ENCODE measurements at regions not wholly inside any gene's neighbourhood (a gene's known extent, or its start where the extent isn't known, plus 50 kb on each side); places are given as distances from the start of the nearest gene placed in this dataset.

DNA sequence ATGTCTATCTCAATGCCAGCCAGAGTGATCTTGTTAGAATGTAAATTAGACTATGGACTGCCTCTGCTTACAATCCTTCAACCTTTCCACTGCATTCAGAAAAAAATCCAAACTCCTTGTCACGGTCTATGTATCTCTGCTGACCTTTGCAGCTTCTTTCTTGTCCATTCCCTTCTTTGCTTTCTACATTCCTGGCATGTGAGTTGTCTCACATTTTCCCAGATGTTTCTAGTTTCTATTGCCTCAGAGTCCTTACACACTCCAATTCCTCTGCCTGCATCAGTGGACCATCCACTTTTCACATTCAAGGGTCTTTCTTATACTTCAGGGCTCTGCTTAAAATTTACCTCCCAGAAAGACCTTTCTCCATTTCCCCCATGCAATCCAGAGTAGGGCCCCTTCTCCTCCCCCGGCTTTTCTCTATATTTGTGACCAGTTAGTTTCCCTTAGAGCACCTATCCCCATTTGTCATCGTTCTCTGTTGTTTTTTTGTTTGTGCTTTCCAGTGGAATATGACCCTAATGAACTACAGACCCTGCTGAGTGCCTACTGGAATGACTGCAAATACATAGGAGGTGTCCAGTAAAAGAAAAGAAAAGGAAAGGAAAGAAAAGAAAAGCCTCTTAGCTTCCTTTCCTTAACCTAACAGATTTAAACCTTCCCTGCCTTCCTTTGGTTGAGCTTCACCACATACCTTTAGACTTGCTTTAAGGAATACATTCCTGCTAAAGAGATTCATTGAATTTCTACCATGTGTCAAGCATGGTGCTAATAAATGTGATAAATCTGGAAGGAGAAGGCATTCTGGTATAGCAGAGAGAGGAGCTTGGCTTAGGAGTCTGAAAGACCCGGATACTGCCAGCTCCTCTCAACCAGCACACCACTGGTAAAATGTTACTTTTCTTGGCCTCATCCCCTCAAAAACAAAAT is 102.0 kb downstream of the DIRAS3 start:
- no peak for DNase-seq (ENCODE audit: low spot score)

DNA sequence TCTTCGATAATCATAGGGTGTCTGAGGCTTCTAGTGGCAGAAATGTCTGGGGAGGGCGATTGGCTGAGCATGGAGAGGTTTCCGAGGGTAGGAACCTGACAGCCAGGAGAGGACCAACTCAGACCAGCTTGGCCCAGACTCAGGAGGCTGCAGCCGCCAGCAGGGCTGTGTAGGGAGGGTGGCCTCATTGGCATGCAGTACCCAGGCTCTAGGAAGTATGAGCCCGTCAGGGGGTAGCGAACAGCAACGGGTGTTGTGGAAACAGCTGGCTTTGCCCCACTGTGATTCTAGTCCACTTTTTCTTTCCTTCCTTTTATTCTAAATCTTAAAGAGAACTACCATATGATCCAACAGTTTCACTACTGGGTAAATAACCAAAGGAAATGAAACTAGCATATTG is 103.3 kb downstream of the DIRAS3 start:
- DNase-seq (ENCODE audit: low spot score): no peak

DNA sequence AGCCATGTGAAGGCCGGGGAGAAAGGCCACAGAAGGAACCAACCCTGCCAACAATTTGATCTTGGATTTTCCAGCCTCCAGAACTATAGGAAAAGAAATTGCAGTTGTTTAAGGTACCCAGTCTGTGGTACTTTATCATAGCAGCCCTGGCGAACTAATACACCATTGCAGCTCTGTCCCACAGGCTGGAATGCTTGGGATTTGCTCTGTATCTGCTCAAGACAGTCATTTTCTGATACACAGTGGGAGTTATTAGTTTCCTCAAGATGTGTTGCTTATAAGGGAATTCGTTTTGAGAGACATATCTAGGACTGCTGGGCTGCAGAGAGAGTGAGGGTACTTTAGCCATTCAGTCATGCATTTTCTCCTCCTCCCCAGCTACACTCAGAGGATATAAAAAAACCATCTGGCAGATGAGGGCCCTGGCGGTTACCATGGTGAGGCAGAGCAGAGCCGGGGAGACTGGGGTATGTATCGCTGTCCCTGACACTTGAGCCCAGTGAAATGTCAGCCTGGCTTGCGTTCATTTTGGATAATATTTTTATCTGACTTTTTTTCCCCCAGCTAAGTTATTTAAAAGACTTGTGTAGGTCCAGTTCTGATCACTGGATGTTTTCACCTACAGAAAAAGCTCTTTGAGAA is 104.6 kb downstream of the DIRAS3 start:
- peak; percentile 84 for DNase-seq (ENCODE audit: low spot score)

GRCh38 chr1:67942274-67942673 is 108.2 kb downstream of the DIRAS3 start:
- no peak for DNase-seq (ENCODE audit: low spot score)

GRCh38 chr1:67941746-67942145 is 108.5 kb upstream of the GNG12 start:
- DNase-seq (ENCODE audit: low spot score): no peak

- DNase-seq (ENCODE audit: low spot score): no peak
These were observed 107.9 kb upstream of the GNG12 start for GRCh38 chr1:67941155-67941554.

DNA sequence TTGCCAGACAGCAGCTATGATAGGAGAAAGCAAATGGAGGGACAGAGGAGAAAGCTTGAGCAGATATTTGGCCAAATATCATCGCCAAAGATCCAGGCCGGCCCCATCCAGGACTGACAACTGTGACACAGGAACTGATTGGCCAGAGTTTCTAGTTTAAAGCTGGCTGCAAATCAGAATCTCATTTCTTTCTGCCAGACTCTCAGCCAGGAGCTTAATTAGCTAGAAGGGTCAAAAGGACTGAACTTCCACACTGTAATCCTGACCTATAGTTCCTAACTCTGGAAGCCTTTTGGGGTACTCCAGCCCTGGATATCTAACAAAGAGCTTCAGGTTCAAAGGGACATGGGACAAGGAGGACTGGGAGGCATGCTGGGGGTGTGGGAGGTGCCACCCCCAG is 106.7 kb upstream of the GNG12 start:
- peak; percentile 35 for DNase-seq (ENCODE audit: low spot score)

DNA sequence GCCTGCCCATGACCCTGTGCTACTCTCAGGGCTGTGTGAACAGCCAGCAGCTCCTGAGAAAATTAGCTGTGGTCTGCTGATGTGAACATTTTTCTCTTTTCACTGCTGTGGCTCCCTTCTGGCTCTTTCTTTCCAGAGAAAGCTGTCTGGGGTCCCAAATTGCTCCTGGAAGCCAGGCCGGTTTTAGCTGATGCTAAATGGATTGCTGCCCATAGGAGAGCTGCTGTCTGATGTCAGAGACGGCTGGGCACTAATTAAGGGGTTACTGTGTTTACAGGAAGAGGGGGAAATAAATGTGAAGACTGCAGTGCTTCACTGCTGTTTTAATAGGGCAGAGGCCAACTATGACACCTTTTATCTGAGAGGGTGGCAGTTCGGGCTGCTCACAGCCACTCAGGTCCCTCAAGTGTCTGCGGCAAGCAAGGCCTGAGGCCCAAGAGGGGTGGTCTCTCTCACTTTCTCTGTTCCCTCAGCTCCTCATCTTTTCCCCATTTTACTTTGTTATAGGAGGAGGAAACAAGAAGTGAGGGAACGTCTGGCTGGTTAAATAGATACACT is 106.0 kb upstream of the GNG12 start:
- DNase-seq (ENCODE audit: low spot score): peak; percentile 32

DNA sequence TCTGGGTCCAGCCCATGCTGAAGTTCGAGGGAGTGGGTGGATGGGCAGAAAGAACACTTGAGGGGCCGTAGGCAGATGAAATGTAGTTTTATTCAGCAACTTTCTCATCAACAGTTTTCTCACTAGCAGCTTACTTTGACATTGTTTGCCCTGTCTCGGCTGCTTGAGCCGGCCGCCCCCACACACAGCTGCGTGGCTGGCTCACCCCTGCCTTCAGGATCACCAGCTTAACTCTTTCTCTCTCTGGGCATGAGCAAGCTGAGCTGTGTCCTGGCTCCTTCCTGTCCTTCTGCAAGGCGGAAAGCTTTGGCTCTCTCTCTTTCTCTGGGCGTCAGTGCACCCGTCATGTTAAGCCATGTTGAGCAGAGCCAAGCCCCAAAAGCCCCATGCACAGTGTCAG is 104.4 kb upstream of the GNG12 start:
- DNase-seq (ENCODE audit: low spot score): no peak

- no peak for DNase-seq (ENCODE audit: low spot score)
These were observed 103.7 kb upstream of the GNG12 start for GRCh38 chr1:67937010-67937409.

DNA sequence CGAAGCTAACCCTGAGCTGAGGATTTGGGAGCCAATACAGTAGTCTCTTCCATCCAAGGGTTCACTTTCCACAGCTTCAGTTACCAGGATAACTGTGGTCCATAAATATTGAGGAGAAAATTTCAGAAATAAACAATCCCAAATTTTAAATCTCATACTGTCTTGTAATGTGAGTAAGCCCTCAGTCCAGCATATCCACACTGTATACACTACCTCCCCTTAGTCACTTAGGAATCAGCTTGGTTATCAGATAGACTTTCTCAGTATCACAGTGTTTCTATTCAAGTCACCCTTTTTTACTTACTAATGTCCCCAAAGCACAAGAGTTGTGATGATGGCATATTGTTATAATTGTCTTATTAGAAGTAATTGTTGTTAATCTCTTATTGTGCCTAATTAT is 102.3 kb upstream of the GNG12 start:
- DNase-seq (ENCODE audit: low spot score): no peak

DNA sequence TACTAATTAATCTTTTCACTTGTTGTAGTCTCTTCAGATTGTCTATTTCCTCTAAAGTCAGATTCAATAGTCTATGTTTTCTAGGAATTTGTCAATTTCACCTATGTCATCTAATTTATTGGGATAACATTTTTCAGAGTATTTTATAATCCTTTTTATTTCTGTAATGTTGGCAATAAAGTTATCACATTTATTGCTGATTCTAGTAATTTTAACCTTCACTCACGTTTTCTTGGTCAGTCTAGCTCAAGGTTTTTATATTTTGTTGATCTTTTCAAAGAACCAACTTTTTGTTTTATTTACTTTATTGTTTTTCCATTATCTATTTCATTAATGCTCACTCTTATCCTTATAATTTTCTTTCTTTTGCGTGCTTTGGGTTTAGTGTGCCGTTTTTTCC is 97.9 kb upstream of the GNG12 start:
- no peak for DNase-seq (ENCODE audit: low spot score)

DNA sequence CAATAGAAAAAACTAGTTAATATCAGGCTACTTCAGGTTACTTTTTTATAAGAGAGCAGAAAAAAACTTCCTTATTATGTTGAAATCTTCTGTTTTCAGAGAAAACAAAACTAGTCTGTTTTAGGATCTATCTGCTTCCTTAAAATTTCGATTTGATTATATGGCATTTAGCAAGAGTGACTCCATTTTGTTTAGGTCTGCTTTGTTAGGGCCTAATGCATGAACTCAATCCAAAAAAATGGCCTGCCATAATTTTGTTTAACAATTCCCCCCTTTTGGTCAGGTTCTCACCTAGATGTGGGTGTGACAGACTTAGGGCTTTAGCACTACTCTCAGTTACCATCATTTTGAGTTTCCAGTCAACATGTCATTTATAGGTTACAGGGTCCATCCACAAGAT is 89.8 kb upstream of the GNG12 start:
- DNase-seq (ENCODE audit: low spot score): no peak

- DNase-seq (ENCODE audit: low spot score): no peak
These were observed 88.6 kb upstream of the GNG12 start for GRCh38 chr1:67921725-67922489.

DNA sequence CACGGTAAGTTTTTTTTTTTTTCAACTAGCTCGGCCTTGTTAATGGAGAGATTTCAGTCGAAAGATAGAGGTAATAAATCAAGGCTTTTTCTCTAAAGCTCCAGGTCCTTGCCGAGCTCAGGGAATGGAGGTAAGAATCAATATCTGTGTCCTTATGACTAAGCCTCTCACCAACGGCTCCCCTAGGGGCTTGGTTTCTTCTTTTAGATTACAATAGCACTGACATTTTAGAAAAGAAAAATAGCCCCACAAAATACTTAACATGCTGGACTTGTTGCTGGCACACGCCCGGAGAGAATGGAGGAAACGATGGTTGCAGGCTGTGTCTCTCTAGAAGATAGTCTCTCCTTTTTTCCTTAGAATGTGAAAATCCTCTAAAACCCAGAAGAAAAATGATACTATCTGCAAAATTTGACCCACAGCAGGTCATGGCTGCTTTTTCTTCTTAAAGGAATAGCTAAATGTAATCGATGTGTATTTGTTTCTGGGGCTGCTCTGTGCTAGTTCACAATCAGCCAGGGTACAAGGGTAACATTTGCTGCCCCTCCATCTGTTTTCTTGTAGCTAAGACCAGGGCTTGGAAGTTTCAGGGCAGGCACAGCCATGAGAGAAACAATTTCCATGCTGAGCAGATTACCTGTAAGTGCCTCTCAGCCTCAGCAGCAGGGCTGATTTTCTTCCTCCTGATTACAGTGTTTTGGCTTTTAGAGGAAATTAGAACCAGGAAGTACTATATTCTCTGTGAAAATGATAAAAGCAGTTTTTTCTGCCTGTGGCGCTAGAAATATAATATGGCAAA is 86.2 kb upstream of the GNG12 start:
- no peak for DNase-seq (ENCODE audit: low spot score)

DNA sequence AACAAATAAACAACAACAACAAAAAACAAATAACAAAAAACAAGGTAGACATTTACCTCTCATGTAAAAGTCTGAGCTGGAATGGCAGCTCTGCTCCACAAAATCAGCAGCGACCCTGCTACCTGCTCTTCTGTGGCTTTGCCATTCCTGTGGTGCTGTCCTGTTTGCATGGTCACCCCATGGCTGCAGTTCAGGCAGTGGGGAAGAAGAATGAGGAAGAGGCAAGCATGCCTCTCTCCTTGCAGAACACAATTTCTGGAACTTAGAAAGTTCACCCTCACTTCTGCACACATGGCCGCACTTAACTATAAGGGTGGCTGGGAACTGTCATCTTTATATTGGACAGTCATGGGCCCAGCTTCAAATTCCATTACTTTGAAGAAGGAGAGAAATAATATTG is 84.8 kb upstream of the GNG12 start:
- no peak for DNase-seq (ENCODE audit: low spot score)

GRCh38 chr1:67917006-67917405 is 83.7 kb upstream of the GNG12 start:
- no peak for DNase-seq (ENCODE audit: low spot score)

- no peak for DNase-seq (ENCODE audit: low spot score)
These were observed 83.0 kb upstream of the GNG12 start for GRCh38 chr1:67916140-67916886.

GRCh38 chr1:67909776-67910175 is 76.5 kb upstream of the GNG12 start:
- no peak for DNase-seq (ENCODE audit: low spot score)

DNA sequence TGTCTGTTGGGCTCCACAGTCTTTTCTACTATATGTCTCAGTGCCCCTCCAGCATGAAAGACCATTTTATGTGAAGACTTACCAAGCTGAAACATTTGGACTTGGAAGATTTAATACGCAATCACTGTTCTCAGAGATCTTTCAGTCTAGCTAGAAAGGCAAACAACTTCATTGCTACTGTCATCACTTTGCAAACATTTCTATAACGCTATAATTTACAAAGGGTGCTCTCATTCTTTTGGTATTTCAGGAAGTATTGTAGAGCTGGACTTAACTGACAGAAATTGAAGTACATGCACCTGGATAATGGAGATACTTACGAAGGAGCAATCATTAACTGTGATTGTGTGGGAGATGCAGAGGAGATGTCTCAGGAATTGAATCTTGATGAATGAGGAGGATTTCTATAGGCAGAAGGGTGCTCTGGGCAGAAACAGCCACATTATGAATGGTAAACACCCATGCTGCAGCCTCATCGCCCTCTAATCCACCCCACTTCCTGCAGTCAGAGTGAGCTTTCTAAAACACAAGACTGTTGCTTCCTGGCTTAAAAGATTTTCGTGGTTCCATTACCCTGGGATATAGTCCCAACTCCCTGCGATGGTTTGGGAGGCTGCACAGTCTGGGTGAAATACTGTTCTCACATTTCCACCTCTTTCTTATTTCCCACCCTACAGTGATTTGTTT is 75.1 kb upstream of the GNG12 start:
- DNase-seq (ENCODE audit: low spot score): no peak
